GM20000 (cell line): ENCODE measurements at regions not wholly inside any gene's neighbourhood (a gene's known extent, or its start where the extent isn't known, plus 50 kb on each side); places are given as distances from the start of the nearest gene placed in this dataset.

Experiments
- DNase-seq: peaks from one replicate; pipeline ENCODE4 v3.0.0; 2012; ENCODE audit warnings: low spot score
- CTCF ChIP-seq: IDR thresholded peaks from 2 replicates; pipeline ENCODE4 v1.5.1; 2012; ENCODE audit warnings: mild to moderate bottlenecking, control low read depth; ENCODE audit errors: extremely low read depth, missing control alignments

DNA sequence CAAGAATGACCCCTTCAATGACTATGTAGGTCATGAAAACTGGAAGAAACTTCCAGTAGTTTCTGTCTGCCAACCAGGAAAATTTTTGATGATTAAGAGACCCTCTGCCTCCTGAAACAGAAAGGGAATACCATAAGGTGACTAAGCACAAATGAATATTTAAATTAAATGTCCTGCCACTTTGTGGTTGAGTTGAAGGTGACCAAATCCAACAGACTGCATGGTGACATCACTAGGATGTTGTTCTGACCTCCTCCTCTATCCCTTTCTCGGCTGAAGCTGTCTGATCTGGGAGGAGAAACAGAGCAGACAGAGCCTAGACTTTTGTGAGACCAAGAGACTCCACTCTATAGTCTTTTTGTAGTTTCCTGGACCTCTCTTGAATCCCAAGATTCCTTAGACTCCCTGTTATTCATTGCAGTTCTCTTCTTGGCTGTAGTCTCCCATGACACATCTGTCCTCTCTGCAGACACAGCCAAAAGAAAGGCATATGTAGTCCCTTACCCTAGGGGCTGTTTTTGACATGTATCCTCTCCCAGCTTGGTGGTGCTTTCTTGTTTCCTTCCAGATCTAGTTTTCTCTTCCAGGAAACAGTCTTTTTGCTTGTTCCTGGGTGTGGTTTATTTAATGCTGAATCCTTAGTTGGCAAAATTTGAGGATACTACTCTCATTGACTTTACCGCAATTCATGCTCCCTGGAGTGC, 55.2 kb upstream of the UBE3A start:
- no peak for DNase-seq
- TF ChIP-seq CTCF, result no peak

- TF ChIP-seq CTCF, result no peak
- no peak for DNase-seq
Measured at GRCh38 chr15:25492315-25492714, 53.5 kb upstream of the UBE3A start.
